ENCODE measurements at regions not wholly inside any gene's neighbourhood (a gene's known extent, or its start where the extent isn't known, plus 50 kb on each side); places are given as distances from the start of the nearest gene placed in this dataset.

DNA sequence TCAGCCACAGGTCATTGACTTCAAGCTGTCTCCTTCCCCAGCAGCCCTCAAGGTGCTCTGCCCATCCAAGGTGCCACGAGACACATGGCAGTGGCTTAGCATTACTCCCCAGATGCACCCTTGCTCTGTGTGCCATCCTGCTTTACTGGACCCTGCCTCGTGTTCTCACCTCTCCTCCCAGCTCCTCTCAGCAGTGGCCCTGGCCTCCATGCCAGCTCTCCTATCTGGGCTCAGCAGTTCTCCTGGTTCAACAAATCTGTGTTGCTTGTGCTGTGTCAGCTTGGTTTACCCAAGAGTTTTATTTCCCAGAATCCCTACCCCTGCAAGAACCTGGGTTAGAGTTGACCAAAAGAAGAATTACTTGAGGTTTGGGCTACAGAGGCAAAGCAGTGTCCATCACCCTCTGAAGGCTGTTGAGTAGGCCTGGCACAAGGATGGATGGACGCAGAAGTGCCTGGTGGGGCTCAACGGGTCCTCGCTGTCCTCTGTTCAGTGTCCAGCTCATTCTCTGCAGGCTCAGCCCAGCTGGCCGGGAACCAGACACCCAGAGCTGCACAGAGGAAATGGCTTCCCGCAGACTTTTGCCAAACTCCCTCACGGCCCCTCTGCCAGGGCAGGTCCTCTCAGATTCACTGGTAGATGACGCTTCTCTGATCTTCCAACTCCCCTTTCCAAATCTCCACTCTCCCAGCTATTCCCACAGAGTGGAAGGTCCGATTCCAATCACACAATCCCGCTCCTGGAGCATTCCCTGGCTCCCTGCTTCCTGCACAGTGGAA, 82.6 kb downstream of the FOXA2 start:
- no peak for TF ChIP-seq SPI1 (IDR thresholded peaks at IDR 0.05; ENCODE audit: borderline replicate concordance, low read depth)
- TF ChIP-seq, protein P1, sequence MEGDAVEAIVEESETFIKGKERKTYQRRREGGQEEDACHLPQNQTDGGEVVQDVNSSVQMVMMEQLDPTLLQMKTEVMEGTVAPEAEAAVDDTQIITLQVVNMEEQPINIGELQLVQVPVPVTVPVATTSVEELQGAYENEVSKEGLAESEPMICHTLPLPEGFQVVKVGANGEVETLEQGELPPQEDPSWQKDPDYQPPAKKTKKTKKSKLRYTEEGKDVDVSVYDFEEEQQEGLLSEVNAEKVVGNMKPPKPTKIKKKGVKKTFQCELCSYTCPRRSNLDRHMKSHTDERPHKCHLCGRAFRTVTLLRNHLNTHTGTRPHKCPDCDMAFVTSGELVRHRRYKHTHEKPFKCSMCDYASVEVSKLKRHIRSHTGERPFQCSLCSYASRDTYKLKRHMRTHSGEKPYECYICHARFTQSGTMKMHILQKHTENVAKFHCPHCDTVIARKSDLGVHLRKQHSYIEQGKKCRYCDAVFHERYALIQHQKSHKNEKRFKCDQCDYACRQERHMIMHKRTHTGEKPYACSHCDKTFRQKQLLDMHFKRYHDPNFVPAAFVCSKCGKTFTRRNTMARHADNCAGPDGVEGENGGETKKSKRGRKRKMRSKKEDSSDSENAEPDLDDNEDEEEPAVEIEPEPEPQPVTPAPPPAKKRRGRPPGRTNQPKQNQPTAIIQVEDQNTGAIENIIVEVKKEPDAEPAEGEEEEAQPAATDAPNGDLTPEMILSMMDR (IDR thresholded peaks at IDR 0.05; ENCODE audit: insufficient read depth, low read length) = no peak
- TF ChIP-seq POLR2AphosphoS5 (IDR thresholded peaks at IDR 0.05; ENCODE audit: low read depth) = no peak
- TF ChIP-seq GABPA (IDR thresholded peaks at IDR 0.05; ENCODE audit: low read depth) = no peak

Data from HL-60 (cell line).